Mammary epithelial cell (primary cell): ENCODE measurements at regions not wholly inside any gene's neighbourhood (a gene's known extent, or its start where the extent isn't known, plus 50 kb on each side); places are given as distances from the start of the nearest gene placed in this dataset.

Experiments
- EZH2 ChIP-seq: IDR thresholded peaks from 2 replicates; pipeline ENCODE4 v1.6.1; 2012; ENCODE audit warnings: low read length, inconsistent platforms, borderline replicate concordance
- TF ChIP-seq, protein P1 (sequence below), 2 donors: IDR thresholded peaks in 1 of 2; conservative IDR thresholded peaks in 1 of 2; 2 replicates each; pipeline ENCODE4 v1.5.1; 2011 to 2012; ENCODE audit warnings: inconsistent platforms in 2 of 2, low read length in 2 of 2, mild to moderate bottlenecking in 2 of 2, control low read depth in 1 of 2, low read depth in 1 of 2; ENCODE audit not compliant: insufficient read depth in 1 of 2; ENCODE audit errors: extremely low read depth in 1 of 2

DNA sequence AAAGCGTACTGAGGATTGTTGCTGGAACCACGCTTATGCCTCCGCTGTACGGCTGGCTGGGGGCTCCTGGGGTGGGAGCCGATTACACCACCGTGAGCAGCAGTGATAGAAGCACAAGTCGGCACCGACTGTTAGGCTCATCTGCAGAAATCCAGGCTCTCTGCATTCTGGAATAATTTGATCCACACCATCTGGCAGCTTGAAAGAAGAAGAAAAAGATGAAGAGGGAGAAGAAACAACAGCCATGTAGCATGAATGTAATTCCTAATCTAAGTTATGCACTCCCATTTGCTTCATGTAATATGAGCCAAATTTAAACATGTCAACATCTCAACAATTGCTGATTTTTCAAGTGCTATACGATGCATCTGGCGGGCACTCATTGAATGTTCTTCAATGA lies 84.6 kb upstream of the DHX15 start:
- no peak for TF ChIP-seq EZH2
- TF ChIP-seq, protein P1, sequence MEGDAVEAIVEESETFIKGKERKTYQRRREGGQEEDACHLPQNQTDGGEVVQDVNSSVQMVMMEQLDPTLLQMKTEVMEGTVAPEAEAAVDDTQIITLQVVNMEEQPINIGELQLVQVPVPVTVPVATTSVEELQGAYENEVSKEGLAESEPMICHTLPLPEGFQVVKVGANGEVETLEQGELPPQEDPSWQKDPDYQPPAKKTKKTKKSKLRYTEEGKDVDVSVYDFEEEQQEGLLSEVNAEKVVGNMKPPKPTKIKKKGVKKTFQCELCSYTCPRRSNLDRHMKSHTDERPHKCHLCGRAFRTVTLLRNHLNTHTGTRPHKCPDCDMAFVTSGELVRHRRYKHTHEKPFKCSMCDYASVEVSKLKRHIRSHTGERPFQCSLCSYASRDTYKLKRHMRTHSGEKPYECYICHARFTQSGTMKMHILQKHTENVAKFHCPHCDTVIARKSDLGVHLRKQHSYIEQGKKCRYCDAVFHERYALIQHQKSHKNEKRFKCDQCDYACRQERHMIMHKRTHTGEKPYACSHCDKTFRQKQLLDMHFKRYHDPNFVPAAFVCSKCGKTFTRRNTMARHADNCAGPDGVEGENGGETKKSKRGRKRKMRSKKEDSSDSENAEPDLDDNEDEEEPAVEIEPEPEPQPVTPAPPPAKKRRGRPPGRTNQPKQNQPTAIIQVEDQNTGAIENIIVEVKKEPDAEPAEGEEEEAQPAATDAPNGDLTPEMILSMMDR (conservative IDR thresholded peaks at IDR 0.05 in 1 of 2, IDR thresholded peaks at IDR 0.05 in 1 of 2; ENCODE audit: extremely low read depth in 1 of 2, insufficient read depth in 1 of 2, low read depth in 1 of 2, low read length in 2 of 2), result no peak
